IPS-15b (cell line): ENCODE measurements at regions not wholly inside any gene's neighbourhood (a gene's known extent, or its start where the extent isn't known, plus 50 kb on each side); places are given as distances from the start of the nearest gene placed in this dataset.
"Not testable (repeated sequence)": the region's sequence is repeated elsewhere in the genome, so short reads cannot be mapped to it uniquely, and the experiment has no call there.

Source experiments
- H3K27me3 ChIP-seq: one replicate; pipeline ENCODE4 v1.6.1; 2013; ENCODE audit warnings: low read length; ENCODE audit not compliant: control insufficient read depth, insufficient read depth
- H3K36me3 ChIP-seq: one replicate; pipeline ENCODE4 v1.6.1; 2013; ENCODE audit warnings: low read length; ENCODE audit not compliant: control insufficient read depth, insufficient read depth
- H3K4me1 ChIP-seq: one replicate; pipeline ENCODE4 v1.6.1; 2013; ENCODE audit warnings: mild to moderate bottlenecking, low read length; ENCODE audit not compliant: control insufficient read depth, insufficient read depth
- H3K4me3 ChIP-seq: one replicate; pipeline ENCODE4 v1.5.1; 2013; ENCODE audit warnings: low read depth, low read length
- H3K9ac ChIP-seq: one replicate; pipeline ENCODE4 v1.6.1; 2013; ENCODE audit warnings: low read depth, mild to moderate bottlenecking, low read length
- H3K9me3 ChIP-seq: one replicate; pipeline ENCODE4 v1.6.1; 2013; ENCODE audit warnings: mild to moderate bottlenecking, low read length; ENCODE audit not compliant: control insufficient read depth, insufficient read depth

DNA sequence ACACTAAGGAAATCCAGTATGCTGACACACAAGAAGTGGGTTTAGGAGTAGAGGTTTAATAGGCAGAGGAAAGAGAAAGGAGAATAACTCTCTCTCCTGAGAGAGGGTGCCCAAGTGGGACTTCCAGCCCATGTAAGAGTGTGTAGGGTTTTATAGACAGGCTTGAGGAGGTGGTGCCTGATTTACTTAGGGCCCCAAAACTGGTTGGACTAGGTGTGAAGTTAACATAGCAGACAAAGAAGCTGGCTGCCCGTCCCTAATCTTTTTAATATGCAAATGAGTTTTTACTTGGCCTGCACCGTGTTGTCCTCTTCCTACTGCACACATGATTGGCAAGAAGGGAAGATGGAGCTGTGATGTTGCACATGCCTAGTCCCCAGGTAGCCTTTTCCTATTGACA lies 752.5 kb upstream of the SLITRK5 start:
- H3K4me1 ChIP-seq: no peaks in the 10 kb centered on the region
- H3K4me3 ChIP-seq: no peak overlapping the region
- H3K9ac ChIP-seq: no peak overlapping the region
- H3K9me3 ChIP-seq: no peaks in the 10 kb centered on the region
- no peaks in the 10 kb centered on the region for H3K27me3 ChIP-seq
- H3K36me3 ChIP-seq: no peaks in the 10 kb centered on the region

DNA sequence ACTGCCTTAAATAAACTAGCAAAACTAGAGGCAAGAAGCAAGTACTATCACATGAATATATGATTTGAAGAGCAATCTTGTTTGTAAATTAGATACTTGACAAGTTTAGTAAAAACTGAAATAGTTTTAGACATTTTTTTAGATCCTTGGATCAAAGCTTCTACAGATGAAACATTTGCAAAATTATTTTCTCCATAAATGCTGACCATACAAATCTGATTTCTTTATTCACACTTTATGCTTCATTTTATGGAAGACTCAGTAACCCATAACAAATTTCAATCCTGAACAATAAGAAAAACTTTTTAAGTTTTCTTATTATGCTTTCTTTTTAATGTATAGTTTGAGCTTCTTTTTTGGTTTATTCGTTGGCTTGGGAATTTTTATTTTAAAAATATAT lies 750.2 kb upstream of the SLITRK5 start:
- no peak overlapping the region for H3K9ac ChIP-seq
- H3K4me3 ChIP-seq: no peak overlapping the region
- H3K27me3 ChIP-seq: no peaks in the 10 kb centered on the region
- H3K4me1 ChIP-seq: no peaks in the 10 kb centered on the region
- no peaks in the 10 kb centered on the region for H3K9me3 ChIP-seq
- H3K36me3 ChIP-seq: no peaks in the 10 kb centered on the region

DNA sequence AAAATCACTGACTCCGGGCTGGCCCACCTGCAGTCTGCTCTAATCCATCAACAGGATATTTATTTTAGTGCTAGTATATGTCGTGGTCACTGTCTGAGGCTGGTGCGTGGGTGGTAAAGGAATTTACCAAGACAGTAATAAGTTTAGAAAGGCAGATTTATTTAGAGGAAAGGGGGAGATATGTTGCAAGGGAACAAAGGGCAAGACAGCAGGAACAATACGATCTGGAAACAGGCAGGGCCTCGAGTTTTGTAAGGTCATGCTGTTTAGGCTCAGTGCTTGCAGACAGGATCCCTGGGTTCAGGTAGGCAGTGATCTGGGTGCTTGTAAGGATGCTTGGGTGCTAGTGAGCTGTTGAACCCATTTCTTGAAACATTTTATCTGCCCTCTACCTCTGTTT lies 748.2 kb upstream of the SLITRK5 start:
- no peaks in the 10 kb centered on the region for H3K4me1 ChIP-seq
- H3K4me3 ChIP-seq: no peak overlapping the region
- H3K27me3 ChIP-seq: no peaks in the 10 kb centered on the region
- H3K9ac ChIP-seq: no peak overlapping the region
- no peaks in the 10 kb centered on the region for H3K36me3 ChIP-seq
- H3K9me3 ChIP-seq: no peaks in the 10 kb centered on the region

DNA sequence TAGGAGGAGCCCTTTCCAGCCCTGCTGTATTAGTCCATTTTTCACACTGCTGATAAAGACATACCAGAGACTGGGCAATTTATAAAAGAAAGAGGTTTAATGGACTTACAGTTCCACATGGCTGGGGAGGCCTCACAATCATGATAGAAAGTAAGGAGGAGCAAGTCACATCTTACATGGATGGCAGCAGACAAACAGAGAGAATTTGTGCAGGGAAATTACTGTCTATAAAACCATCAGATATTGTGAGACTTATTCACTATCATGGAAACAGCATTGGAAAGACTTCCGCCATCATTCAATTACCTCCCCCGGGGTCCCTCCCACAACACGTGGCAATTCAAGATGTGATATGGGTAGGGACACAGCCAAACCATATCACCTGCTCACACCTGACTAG lies 744.3 kb upstream of the SLITRK5 start:
- not testable (repeated sequence) for H3K9me3 ChIP-seq, H3K36me3 ChIP-seq, H3K4me1 ChIP-seq, H3K9ac ChIP-seq, H3K27me3 ChIP-seq, H3K4me3 ChIP-seq

DNA sequence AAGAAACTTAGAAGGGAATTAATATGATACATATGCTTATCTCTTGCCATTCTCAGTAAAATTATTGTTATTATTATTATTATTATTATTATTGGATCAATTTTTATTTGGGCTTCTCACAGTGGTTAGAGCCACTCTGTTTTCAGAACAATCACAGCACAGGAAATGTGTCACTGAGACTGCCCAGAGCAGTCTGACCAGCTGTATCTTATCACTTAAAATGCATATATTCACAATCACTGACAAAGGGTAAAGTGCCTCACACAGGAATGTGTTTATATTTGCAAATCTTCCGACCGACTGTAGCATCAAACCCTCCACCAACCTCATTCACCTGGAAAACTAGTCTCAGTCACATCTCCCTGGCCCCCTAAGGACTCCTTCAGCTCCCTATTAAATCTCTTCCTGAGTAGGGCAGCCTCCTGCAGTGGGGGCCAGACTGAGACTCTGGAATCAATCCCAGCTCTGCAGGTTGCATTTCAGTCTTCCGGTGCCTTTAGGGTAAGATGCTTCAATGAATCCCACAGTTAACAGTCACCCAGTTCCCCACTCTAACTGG lies 738.3 kb upstream of the SLITRK5 start:
- no peak overlapping the region for H3K9ac ChIP-seq
- no peak overlapping the region for H3K4me3 ChIP-seq
- H3K4me1 ChIP-seq: peaks cover 2% of the 10 kb centered on the region
- H3K36me3 ChIP-seq: no peaks in the 10 kb centered on the region
- no peaks in the 10 kb centered on the region for H3K27me3 ChIP-seq
- H3K9me3 ChIP-seq: no peaks in the 10 kb centered on the region

DNA sequence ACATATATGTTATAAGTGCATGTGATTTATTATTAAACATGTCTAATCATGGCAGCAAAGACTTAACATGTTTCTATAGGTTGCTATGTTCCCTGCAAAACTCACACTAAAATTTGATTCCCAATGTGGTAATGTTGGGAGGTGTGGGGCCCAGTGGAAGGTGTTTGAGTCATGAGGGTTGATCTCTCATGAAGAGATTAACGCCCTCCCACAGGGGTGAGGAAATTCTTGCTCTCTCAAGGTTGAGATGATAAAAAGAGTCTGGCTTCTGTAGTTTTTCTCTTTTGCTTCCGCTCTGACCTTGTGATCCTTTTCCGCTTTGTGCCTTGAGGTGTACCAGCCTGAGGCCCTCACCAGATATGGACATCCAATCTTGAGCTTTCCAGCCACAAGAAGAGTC lies 737.5 kb upstream of the SLITRK5 start:
- Histone ChIP-seq H3K4me3 (no peak overlapping the region), H3K36me3 (no peaks in the 10 kb centered on the region), H3K9ac (no peak overlapping the region), H3K9me3 (no peaks in the 10 kb centered on the region), H3K27me3 (no peaks in the 10 kb centered on the region), H3K4me1 (peaks cover 2% of the 10 kb centered on the region)

DNA sequence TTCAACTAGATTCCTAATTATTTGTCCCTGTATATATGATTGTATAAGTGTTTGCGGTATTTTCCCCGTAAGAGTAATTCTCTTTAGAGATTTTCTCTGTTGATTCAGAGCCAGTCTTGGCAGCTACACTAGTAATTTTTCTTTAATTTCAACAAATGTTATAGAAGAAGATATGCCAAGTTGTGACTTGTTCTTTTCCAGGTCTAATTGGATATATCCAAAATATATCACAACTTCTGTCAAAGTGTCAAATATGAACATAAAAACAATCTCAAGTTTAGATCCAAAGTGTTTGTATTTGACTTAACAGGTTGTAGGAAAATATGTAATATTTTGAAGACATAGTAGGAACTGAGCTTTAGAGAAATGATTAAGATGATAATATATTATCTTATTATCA lies 733.9 kb upstream of the SLITRK5 start:
- Histone ChIP-seq H3K4me3 (no peak overlapping the region), H3K36me3 (no peaks in the 10 kb centered on the region), H3K27me3 (no peaks in the 10 kb centered on the region), H3K9ac (no peak overlapping the region), H3K9me3 (no peaks in the 10 kb centered on the region), H3K4me1 (peaks cover 2% of the 10 kb centered on the region)

DNA sequence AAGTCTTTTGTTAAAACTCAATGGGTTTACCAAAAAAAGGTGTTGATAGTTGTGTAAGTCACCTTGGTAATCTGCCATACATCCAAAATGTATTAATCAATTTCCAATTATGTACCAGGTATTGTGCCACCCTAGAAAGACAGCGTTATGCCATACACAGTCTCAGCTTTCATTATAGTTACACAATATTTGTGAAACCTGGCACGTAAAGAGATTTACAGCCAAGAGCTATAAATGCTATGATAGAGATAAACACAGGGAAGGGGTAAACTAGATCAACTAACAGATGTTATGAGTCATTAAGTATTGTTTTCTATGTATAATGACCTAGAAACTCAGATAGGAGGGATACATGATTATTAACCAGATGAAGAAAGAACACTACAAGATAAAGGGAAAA lies 725.6 kb upstream of the SLITRK5 start:
- no peaks in the 10 kb centered on the region for H3K4me1 ChIP-seq
- no peaks in the 10 kb centered on the region for H3K9me3 ChIP-seq
- no peak overlapping the region for H3K9ac ChIP-seq
- H3K36me3 ChIP-seq: no peaks in the 10 kb centered on the region
- no peak overlapping the region for H3K4me3 ChIP-seq
- no peaks in the 10 kb centered on the region for H3K27me3 ChIP-seq

DNA sequence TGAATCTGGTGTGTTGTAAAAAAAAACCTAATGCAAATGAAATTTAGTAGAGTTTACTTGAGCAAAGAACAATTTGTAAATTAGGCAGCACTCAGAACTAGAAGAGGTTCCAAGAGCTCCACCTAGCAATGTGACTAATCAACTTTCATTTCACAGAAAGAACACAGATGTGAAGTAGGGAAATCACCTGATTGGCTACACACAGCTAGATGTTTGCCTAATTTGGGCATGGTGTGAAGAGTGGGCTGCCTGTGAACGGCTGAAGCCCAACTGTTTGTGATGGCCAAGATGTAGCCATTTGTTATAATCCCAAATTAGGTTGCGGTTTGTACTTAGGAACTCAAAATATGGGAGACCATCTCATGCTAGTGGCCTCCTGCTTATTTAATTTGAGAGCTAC lies 724.4 kb upstream of the SLITRK5 start:
- Histone ChIP-seq H3K9ac (no peak overlapping the region), H3K4me1 (no peaks in the 10 kb centered on the region), H3K9me3 (no peaks in the 10 kb centered on the region), H3K36me3 (no peaks in the 10 kb centered on the region), H3K27me3 (no peaks in the 10 kb centered on the region), H3K4me3 (no peak overlapping the region)

DNA sequence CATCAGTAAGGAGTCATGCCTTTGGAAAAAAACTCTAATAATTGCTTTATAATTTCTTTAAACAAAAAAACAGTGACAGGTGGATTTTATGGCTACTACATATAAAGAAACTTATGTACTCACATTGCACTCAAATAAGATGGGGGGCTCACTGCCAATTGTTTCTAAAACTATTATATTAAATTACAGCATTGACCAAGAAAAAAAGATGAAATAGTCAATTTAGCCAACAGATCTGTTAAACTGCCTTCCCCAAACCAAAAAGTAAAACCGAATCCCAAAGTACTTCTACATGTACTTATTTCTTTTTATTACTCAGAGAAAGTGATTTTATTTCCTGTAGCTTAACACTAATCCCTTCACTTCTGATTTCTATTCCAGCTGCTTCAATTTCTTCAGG lies 716.8 kb upstream of the SLITRK5 start:
- H3K36me3 ChIP-seq: no peaks in the 10 kb centered on the region
- no peaks in the 10 kb centered on the region for H3K9me3 ChIP-seq
- H3K27me3 ChIP-seq: no peaks in the 10 kb centered on the region
- no peak overlapping the region for H3K9ac ChIP-seq
- H3K4me1 ChIP-seq: no peaks in the 10 kb centered on the region
- H3K4me3 ChIP-seq: no peak overlapping the region

DNA sequence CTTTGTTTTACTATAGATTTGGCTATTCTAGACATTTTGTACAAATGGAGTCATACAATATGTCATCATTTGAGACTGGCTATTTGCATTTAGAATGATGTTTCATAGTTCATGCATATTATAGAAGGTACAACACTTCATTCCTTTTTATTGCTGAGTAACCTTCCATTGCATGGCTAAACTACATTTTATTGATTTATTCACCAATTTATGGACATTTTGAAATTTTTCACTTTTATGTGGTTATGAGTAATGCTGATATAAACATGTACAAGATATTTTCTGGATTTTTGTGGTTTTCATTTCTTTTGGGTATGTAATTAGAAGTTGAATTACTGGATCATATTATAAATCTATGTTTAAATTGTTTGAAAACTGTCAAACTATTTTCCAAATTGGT lies 710.3 kb upstream of the SLITRK5 start:
- Histone ChIP-seq H3K27me3 (no peaks in the 10 kb centered on the region), H3K36me3 (no peaks in the 10 kb centered on the region), H3K9me3 (no peaks in the 10 kb centered on the region), H3K9ac (no peak overlapping the region), H3K4me1 (no peaks in the 10 kb centered on the region), H3K4me3 (no peak overlapping the region)

DNA sequence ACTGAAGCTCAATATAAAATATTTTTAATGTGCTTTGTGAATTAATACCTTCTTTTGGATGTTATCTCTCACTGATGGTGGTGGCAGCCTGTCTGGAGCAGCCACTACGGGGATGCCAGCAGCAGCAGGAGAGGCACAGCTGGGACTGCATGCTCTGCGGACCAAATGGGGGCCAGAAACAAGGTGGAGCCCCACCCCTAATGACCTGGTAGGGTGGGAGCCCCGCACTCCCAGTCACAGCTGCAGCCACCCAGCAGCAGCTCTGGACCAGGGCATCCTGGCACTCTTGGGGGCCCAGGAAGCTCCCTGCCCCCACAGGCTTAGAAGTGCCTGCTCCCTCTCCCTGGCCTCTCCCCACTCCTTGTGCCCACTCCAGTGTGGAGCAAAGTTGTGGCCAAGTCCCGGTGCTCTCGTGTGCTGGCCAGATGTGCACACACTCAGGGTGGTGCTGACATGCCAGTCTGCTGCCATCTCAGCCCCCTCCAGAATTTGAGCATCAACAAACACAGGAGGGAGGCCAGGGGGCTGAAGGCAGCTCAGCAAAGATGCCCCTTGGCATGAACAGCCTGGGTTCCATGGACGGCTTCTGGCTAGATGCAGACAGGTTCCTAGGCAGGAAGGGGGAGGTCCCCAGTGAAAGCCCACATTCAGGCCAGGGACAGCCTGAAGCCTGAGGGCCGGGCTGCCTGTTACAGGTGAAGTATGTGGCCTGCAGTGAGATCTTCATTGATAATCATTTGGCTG lies 696.7 kb upstream of the SLITRK5 start:
- no peaks in the 10 kb centered on the region for H3K4me1 ChIP-seq
- no peaks in the 10 kb centered on the region for H3K36me3 ChIP-seq
- H3K27me3 ChIP-seq: no peaks in the 10 kb centered on the region
- H3K9me3 ChIP-seq: no peaks in the 10 kb centered on the region
- no peak overlapping the region for H3K4me3 ChIP-seq
- no peak overlapping the region for H3K9ac ChIP-seq
